ENCODE measurements at regions not wholly inside any gene's neighbourhood (a gene's known extent, or its start where the extent isn't known, plus 50 kb on each side); places are given as distances from the start of the nearest gene placed in this dataset.

GRCh38 chr6:128601060-128601459, 80.7 kb upstream of the PTPRK start:
- TF ChIP-seq CTCF (conservative IDR thresholded peaks at IDR 0.05; ENCODE audit: low read depth, low read length): no peak
- no peak for TF ChIP-seq EZH2phosphoT487 (IDR thresholded peaks at IDR 0.05; ENCODE audit: borderline replicate concordance, low read length)
